Stimulated activated naive CD4-positive, alpha-beta T cell treated with Interleukin-2 at 50 U/mL for 16 hours (primary cell): ENCODE measurements at regions not wholly inside any gene's neighbourhood (a gene's known extent, or its start where the extent isn't known, plus 50 kb on each side); places are given as distances from the start of the nearest gene placed in this dataset.
"Not testable (repeated sequence)": the region's sequence is repeated elsewhere in the genome, so short reads cannot be mapped to it uniquely, and the experiment has no call there.

Source experiments
- DNase-seq: peaks from one replicate; lab custom pipeline; 2025; lab: John Stamatoyannopoulos, UW

- DNase-seq = no peak
These were observed 104.1 kb upstream of the TMPRSS2 start for GRCh38 chr21:41611966-41612606.

- DNase-seq = no peak
These were observed 103.5 kb upstream of the TMPRSS2 start for GRCh38 chr21:41611441-41611840.

- DNase-seq = not testable (repeated sequence)
These were observed 102.8 kb upstream of the TMPRSS2 start for GRCh38 chr21:41610840-41611115.

GRCh38 chr21:41610042-41610839 is 102.3 kb upstream of the TMPRSS2 start:
- no peak for DNase-seq

- DNase-seq = no peak
These were observed 98.7 kb upstream of the TMPRSS2 start for GRCh38 chr21:41606706-41607105.

- DNase-seq = no peak
These were observed 98.0 kb upstream of the TMPRSS2 start for GRCh38 chr21:41605934-41606285.

- no peak for DNase-seq
These were observed 97.4 kb upstream of the TMPRSS2 start for GRCh38 chr21:41605178-41605933.

GRCh38 chr21:41604583-41605041 is 96.7 kb upstream of the TMPRSS2 start:
- no peak for DNase-seq

- DNase-seq = no peak
These were observed 95.5 kb upstream of the TMPRSS2 start for GRCh38 chr21:41603476-41603875.

- DNase-seq = no peak
These were observed 94.6 kb upstream of the TMPRSS2 start for GRCh38 chr21:41602531-41602930.

- no peak for DNase-seq
These were observed 93.8 kb upstream of the TMPRSS2 start for GRCh38 chr21:41601573-41602368.

- DNase-seq = no peak
These were observed 93.1 kb upstream of the TMPRSS2 start for GRCh38 chr21:41600961-41601572.

- DNase-seq = no peak
These were observed 92.6 kb upstream of the TMPRSS2 start for GRCh38 chr21:41600556-41600955.

- no peak for DNase-seq
These were observed 92.2 kb upstream of the TMPRSS2 start for GRCh38 chr21:41600116-41600515.

GRCh38 chr21:41598561-41599431 is 90.8 kb upstream of the TMPRSS2 start:
- no peak for DNase-seq

GRCh38 chr21:41597811-41598231 is 89.9 kb upstream of the TMPRSS2 start:
- DNase-seq = no peak

GRCh38 chr21:41597227-41597626 is 89.3 kb upstream of the TMPRSS2 start:
- DNase-seq = no peak

GRCh38 chr21:41596241-41596925 is 88.4 kb upstream of the TMPRSS2 start:
- DNase-seq = no peak

- DNase-seq = no peak
These were observed 86.3 kb upstream of the TMPRSS2 start for GRCh38 chr21:41594268-41594667.

- no peak for DNase-seq
These were observed 85.8 kb upstream of the TMPRSS2 start for GRCh38 chr21:41593760-41594138.
